ENCODE measurements at regions not wholly inside any gene's neighbourhood (a gene's known extent, or its start where the extent isn't known, plus 50 kb on each side); places are given as distances from the start of the nearest gene placed in this dataset.

DNA sequence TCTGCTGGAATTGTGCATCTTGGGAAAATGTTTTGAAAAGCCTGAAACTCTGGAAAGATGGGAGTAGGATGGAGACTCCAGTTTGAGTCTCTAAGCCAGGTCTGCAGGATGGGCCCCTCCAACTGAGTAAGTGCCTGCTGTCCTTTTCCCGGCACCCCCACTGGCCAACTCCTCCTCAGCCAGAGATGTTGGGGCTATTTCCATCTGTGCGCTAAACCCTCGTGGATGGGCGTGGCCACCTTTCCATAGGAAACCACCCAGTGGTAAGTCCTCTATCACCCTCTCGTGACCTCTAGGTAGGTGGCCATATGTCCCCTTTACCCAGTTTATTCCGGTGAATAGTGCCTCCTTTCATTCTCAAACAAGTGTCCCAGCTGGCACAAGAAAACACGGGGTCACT lies 250.9 kb downstream of the TOMM20 start:
- no peak for TF ChIP-seq POLR2A (IDR thresholded peaks at IDR 0.05; ENCODE audit: low read depth, low read length)
- no peak for TF ChIP-seq TAF1 (IDR thresholded peaks at IDR 0.05; ENCODE audit: low read depth, low read length)
- TF ChIP-seq POLR2AphosphoS5 (IDR thresholded peaks at IDR 0.05; ENCODE audit: low read depth, low read length), result no peak
- no peak for TF ChIP-seq POU2F2 (IDR thresholded peaks at IDR 0.05; ENCODE audit: low read depth, low read length)
- TF ChIP-seq SPI1 (IDR thresholded peaks at IDR 0.05; ENCODE audit: low read depth, low read length), result no peak
